Cardiac septum (tissue), 1 donor: ENCODE measurements at regions not wholly inside any gene's neighbourhood (a gene's known extent, or its start where the extent isn't known, plus 50 kb on each side); places are given as distances from the start of the nearest gene placed in this dataset.

ENCODE experiments used
- DNase-seq: peaks from one replicate; pipeline ENCODE4 v3.0.0-alpha.2; 2020; ENCODE audit warnings: low spot score
- intact Hi-C: fragments of 100-400 bp; cut with DNase I; formaldehyde crosslinking; loops from one replicate; pipeline ENCODE4 v1.14.0; 2022
- donor health status: DM: no; HTN: no; CAD: no.

GRCh38 chr18:40911041-40911440 is 1044.0 kb upstream of the PIK3C3 start:
- intact Hi-C loops, result no loop called here
- no peak for DNase-seq

- intact Hi-C loops, result no loop called here
Measured at GRCh38 chr18:40907842-40908241, 1047.2 kb upstream of the PIK3C3 start.

GRCh38 chr18:40904295-40904694 is 1050.7 kb upstream of the PIK3C3 start:
- intact Hi-C loops, result no loop called here
- no peak for DNase-seq

More at GRCh38 chr18:40907842-40908241, 1047.2 kb upstream of the PIK3C3 start:
- no peak for DNase-seq

GRCh38 chr18:40902436-40902835 is 1052.6 kb upstream of the PIK3C3 start:
- intact Hi-C loops, result no loop called here
- DNase-seq, result no peak

GRCh38 chr18:40897884-40898283 is 1057.2 kb upstream of the PIK3C3 start:
- no peak for DNase-seq
- intact Hi-C loops, result no loop called here

- intact Hi-C loops, result no loop called here
- DNase-seq, result no peak
Measured at GRCh38 chr18:40883271-40883670, 1071.8 kb upstream of the PIK3C3 start.

- intact Hi-C loops, result no loop called here
- no peak for DNase-seq
Measured at GRCh38 chr18:40882468-40882867, 1072.6 kb upstream of the PIK3C3 start.

GRCh38 chr18:40878371-40878770 is 1076.7 kb upstream of the PIK3C3 start:
- DNase-seq, result no peak
- intact Hi-C loops, result no loop called here

GRCh38 chr18:40877096-40877495 is 1077.9 kb upstream of the PIK3C3 start:
- DNase-seq, result no peak
- intact Hi-C loops, result no loop called here

- intact Hi-C loops, result no loop called here
- no peak for DNase-seq
Measured at GRCh38 chr18:40875101-40875615, 1079.9 kb upstream of the PIK3C3 start.

- intact Hi-C loops, result no loop called here
Measured at GRCh38 chr18:40874233-40874632, 1080.8 kb upstream of the PIK3C3 start.

GRCh38 chr18:40868110-40868858 is 1086.8 kb upstream of the PIK3C3 start:
- intact Hi-C loops, result no loop called here
- no peak for DNase-seq

More at GRCh38 chr18:40874233-40874632, 1080.8 kb upstream of the PIK3C3 start:
- no peak for DNase-seq

- intact Hi-C loops, result no loop called here
- no peak for DNase-seq
Measured at GRCh38 chr18:40867459-40867858, 1087.6 kb upstream of the PIK3C3 start.

GRCh38 chr18:40866968-40867367 is 1088.1 kb upstream of the PIK3C3 start:
- intact Hi-C loops, result no loop called here

GRCh38 chr18:40866013-40866645 is 1088.9 kb upstream of the PIK3C3 start:
- DNase-seq, result no peak
- intact Hi-C loops, result no loop called here

More at GRCh38 chr18:40866968-40867367, 1088.1 kb upstream of the PIK3C3 start:
- DNase-seq, result no peak

GRCh38 chr18:40864846-40865245 is 1090.2 kb upstream of the PIK3C3 start:
- intact Hi-C loops, result no loop called here
- no peak for DNase-seq

GRCh38 chr18:40863801-40864200 is 1091.2 kb upstream of the PIK3C3 start:
- no peak for DNase-seq
- intact Hi-C loops, result no loop called here

GRCh38 chr18:40860189-40860588 is 1094.8 kb upstream of the PIK3C3 start:
- no peak for DNase-seq
- intact Hi-C loops, result no loop called here

GRCh38 chr18:40855661-40856060 is 1099.4 kb upstream of the PIK3C3 start:
- no peak for DNase-seq
- intact Hi-C loops, result no loop called here

- DNase-seq, result no peak
- intact Hi-C loops, result no loop called here
Measured at GRCh38 chr18:40852406-40852805, 1102.6 kb upstream of the PIK3C3 start.

- intact Hi-C loops, result no loop called here
- no peak for DNase-seq
Measured at GRCh38 chr18:40851014-40851429, 1104.0 kb upstream of the PIK3C3 start.
